ENCODE measurements at regions not wholly inside any gene's neighbourhood (a gene's known extent, or its start where the extent isn't known, plus 50 kb on each side); places are given as distances from the start of the nearest gene placed in this dataset.

- no peak for DNase-seq (ENCODE audit: low spot score)
Measured at GRCh38 chr11:37762079-37762478, 1164.0 kb upstream of the RAG2 start.

GRCh38 chr11:37755521-37755920 is 1157.5 kb upstream of the RAG2 start:
- no peak for DNase-seq (ENCODE audit: low spot score)

DNA sequence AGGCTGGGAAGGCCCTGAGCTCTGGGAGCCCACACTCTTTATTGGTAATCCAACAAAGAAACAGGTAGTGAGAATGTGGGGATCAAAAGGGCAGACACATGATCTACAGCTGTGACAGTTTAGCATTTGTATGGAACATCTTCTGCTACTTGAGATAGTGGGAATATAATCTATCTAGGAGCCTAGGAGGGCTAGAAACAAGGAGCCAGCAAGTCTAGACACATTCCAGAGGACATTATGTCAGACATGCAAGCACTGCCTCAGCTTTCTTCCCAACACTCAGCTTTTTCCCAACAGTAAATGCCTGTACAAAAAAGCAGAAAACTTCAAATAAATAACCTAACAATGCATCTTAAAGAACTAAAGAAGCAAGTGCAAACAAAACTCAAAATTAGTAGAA is 1150.6 kb upstream of the RAG2 start:
- no peak for DNase-seq (ENCODE audit: low spot score)

GRCh38 chr11:37747121-37747520 is 1149.1 kb upstream of the RAG2 start:
- DNase-seq (ENCODE audit: low spot score) = no peak

GRCh38 chr11:37727371-37727770 is 1129.3 kb upstream of the RAG2 start:
- DNase-seq (ENCODE audit: low spot score) = no peak

- DNase-seq (ENCODE audit: low spot score) = no peak
Measured at GRCh38 chr11:37724315-37724714, 1126.3 kb upstream of the RAG2 start.

DNA sequence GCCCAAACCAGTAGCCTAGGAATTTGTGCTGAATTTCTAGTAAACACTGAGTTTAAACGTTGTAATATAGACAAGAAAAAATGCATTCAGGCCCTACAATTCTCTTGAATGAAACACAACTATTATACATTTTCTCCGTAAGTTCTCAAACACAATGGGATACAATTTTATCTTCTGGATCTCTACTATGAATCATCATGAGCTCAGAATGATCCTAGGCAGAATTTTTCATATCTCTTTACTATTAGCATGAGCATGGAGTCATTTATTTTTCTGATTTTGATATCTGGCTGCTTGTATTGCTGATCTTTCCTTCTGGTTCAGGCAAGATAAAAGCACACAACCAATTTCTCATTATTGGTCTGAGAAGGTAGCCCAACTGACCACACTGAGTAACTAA is 1123.4 kb upstream of the RAG2 start:
- no peak for DNase-seq (ENCODE audit: low spot score)

DNA sequence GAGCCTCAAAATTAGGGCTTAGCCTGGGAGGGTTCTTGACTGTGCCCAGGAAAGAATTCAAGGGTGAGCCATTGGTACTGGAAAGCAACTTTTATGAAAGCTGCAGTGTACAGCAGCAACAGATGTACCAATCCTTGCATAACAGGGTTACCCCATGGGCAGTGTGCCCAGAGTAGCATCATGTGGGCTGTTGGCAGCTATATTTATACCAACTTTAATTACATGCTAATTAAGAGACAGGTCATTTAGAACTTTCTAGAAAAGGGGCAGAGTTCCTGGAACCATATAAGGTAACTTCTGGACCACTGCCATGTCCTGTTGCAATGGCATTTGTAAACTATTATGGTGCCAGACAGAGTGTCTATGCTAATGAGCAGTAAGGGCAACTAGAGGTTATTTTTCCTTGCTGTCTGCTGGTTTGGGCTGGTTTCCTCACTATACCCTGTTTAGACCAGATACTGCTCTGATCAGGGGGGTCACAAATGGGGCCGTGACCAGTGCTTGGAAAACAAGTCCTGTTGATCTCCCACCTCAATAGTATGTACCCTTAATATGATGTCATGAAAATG is 1120.5 kb upstream of the RAG2 start:
- no peak for DNase-seq (ENCODE audit: low spot score)

GRCh38 chr11:37712251-37712650 is 1114.2 kb upstream of the RAG2 start:
- no peak for DNase-seq (ENCODE audit: low spot score)

DNA sequence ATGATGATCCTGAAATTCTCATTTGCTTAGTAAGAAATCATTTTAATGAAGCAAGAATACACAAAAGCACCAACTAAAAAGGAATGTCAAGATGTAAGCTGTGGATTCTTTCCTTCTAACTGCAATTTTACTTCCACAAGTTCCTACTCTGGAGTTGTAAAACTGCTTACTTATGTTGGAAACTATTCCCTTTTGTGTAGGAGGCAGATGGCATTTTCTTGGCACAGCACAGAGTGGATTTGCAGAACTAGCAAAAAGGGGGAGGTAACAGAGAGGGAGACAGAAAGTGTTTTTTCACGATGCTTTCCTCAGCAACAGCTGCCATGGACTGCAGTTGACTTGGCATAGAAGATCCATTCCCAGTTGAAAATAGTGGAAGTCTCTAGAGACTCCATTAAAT is 1112.0 kb upstream of the RAG2 start:
- no peak for DNase-seq (ENCODE audit: low spot score)

DNA sequence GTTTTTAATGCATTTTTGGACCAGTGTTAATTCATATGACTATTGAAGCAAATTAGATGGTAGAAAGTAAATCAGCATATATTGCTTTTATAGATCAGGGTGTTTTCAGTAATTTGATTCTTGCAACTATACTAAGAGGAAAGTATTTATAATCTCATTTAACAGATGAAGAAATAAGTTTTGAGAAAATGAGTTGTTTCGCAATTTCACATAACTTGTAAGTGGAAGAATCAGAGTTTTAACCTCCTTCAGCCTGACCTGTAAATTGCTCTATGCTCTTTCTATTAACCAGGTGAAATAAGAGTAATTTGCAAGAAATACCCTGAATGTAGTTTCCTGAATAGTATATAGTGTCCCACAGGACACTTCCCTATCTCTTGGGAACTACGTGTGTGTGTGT is 1106.8 kb upstream of the RAG2 start:
- DNase-seq (ENCODE audit: low spot score) = no peak

GRCh38 chr11:37699644-37700043 is 1101.6 kb upstream of the RAG2 start:
- DNase-seq (ENCODE audit: low spot score) = no peak

DNA sequence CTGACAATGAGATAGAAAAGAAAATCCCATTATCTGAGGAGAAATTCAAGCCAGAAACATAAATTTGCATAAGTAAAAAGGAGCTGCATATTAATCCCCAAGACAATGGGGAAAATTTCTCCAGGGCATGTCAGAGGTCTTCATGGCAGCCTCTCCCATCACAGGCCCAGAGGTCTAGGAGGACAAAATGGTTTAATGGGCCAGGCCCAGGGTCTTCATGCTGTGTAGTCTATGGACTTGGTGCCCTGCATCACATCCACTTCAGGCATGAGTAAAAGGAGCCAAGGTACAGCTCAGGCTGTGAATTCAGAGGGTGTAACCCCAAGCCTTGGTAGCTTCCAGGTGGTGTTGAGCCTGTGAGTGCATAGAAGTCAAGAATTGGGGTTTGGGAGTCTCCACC is 1097.2 kb upstream of the RAG2 start:
- no peak for DNase-seq (ENCODE audit: low spot score)

DNA sequence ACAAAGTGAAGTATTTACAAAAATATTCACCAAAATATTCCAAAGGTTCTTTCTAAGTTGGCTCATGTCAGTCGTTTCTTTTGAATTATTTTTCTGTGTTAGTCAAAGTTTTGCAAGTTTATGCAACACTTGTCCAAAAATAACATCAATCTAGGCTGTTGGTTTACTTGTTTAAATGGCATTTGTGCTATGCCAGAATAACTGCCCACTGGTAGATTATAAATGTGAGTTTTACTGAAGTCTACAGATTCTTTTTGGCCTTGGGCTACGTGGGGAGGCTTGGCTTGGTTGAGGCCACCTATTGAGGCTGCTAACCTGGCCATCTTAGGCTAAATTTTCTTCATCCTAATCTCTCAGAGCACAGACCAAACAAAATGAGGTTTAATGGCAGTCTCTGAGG is 1091.9 kb upstream of the RAG2 start:
- DNase-seq (ENCODE audit: low spot score) = no peak

- DNase-seq (ENCODE audit: low spot score) = no peak
Measured at GRCh38 chr11:37688456-37688855, 1090.4 kb upstream of the RAG2 start.

DNA sequence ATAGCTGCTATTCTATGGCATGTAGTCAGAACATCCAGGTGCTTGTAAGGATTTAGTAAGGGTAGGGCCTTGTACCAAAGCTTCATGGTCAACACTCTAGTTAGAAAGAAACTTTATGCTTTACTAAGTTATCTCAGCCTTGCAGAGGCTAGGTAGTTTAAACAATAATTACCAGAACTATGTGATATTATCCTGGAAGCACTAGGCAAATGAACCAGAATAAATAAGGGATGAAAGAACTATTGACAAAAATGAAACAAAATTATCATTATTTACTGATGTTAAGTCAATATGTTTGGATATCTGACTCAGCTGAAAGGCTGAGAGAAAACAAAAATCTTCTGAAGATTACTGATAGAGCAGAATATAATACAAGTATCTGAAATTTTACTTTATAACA is 1089.1 kb upstream of the RAG2 start:
- no peak for DNase-seq (ENCODE audit: low spot score)

GRCh38 chr11:37671321-37671720 is 1073.3 kb upstream of the RAG2 start:
- no peak for DNase-seq (ENCODE audit: low spot score)

GRCh38 chr11:37666960-37667359 is 1068.9 kb upstream of the RAG2 start:
- DNase-seq (ENCODE audit: low spot score) = no peak

DNA sequence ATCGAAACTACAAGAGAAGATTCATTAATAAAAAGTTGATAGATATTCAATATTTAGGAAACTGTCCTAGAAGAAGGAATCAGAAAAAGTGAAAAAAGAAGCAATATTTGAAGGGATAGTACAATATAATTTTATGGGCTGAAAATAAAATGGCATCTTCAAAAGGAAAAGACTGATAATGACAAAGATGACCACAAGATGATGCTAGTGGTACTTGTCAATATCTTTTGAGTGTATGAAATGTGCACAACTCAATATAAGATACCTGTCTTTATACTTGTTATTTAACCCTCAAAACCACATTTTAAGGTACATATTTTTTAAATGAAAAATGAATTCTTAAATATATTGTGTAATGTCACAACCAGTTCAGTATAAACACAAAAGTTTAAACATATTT is 1059.6 kb upstream of the RAG2 start:
- DNase-seq (ENCODE audit: low spot score) = no peak

DNA sequence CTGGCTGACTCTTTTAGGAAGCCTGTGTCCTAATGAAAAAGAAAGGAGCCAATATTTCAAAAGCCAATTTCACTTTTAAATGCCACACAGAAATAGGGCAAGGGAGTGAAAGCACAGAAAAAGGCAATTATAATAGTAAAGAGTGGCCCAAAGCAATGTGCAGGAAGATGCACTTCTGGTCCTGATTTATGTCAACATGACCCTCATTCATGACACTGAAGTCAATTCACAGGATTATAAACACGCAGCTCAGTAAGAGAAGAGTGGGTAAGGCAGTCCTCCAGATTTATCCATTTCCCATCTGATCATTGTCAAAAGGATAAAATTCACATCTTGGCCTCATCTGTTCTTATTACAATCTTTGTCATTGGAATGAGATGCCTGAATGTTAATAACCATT is 1049.7 kb upstream of the RAG2 start:
- no peak for DNase-seq (ENCODE audit: low spot score)

DNA sequence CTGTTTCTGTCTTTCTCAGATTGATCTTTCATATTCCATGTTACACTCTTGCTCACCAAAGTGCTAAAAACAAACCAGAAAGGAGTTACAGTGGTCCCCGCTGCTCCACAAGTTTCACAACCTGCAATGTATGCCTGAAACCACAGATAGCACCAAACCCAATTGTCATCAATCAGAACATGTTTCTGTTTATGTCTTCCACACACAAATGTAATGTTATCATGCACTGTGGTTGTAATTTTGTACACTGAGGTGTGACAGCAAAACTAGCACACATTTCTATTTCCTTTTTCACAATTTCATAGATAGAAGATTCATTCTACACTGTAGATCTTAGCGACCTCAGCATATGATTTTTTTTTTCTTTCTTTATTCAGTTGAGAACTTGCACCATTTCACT is 1045.9 kb upstream of the RAG2 start:
- no peak for DNase-seq (ENCODE audit: low spot score)

DNA sequence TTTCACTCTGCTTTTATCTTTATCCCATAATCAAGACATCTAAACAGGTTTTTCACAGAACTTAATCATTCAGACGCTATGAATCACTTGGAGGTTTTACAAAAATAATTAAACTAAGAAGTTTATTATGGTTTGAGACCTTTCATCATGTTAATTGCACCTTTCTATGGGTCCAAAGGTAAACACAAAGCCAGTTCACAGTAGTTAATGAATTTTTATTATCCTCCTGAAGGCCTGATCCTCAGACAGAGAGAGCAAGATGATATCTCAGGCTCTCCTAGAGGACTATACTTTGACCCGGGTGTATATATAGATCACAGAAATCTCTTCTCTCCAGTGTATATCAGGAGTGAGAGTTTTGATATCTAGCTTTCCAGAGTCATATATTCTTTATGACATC is 1044.3 kb upstream of the RAG2 start:
- DNase-seq (ENCODE audit: low spot score) = no peak

GRCh38 chr11:37632748-37633147 is 1034.7 kb upstream of the RAG2 start:
- DNase-seq (ENCODE audit: low spot score) = no peak

DNA sequence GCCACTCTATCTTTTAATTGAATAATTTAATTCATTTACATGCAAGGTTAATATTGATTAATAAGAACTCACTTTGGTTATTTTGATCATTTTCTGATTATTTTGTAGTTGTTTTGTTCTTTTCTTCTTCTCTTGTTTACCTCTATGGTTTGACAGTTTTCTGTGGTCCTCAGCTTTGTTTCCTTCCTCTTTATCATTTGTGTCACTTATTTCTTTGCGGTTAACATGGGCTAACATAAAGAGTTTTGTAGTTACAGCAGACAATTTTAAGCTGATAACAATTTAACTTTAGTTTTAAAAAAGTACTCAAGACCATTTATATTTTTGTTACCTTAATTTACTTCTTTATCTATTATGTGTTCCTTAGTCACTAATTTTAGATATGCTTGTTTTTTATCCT is 1032.8 kb upstream of the RAG2 start:
- DNase-seq (ENCODE audit: low spot score) = no peak

DNA sequence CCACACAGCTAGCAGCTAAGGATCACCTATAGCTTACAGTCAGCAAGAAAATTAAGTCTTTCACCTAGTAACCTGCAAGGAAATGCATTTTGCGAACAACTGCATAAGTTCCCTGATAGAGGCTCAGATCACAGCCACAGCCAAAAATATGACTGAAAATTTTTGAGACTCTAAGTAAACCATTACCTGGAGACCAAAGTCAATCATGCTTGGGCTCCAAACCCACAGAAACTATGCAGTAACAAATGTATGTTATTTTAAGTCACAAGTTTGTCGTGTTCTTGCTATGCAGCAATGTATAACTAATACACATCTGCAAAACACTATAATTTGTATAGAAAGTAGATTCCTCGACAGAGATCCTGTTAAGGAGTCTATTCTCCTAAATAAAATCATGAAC is 1025.7 kb upstream of the RAG2 start:
- no peak for DNase-seq (ENCODE audit: low spot score)

All from CD4-positive, alpha-beta T cell treated with Interleukin-2 at 100 ng/mL for 4 hours (primary cell).